ENCODE measurements at regions not wholly inside any gene's neighbourhood (a gene's known extent, or its start where the extent isn't known, plus 50 kb on each side); places are given as distances from the start of the nearest gene placed in this dataset.
"Not testable (repeated sequence)": the region's sequence is repeated elsewhere in the genome, so short reads cannot be mapped to it uniquely, and the experiment has no call there.

GRCh38 chr2:104975851-104976250, 62.0 kb upstream of the MRPS9 start:
- no peak for DNase-seq (ENCODE audit: extremely low read depth in 1 of 2, low read depth in 1 of 2)

- no peak for DNase-seq (ENCODE audit: extremely low read depth in 1 of 2, low read depth in 1 of 2)
These were observed 61.2 kb upstream of the MRPS9 start for GRCh38 chr2:104976603-104977120.

GRCh38 chr2:104977958-104978357, 59.9 kb upstream of the MRPS9 start:
- no peak for DNase-seq (ENCODE audit: extremely low read depth in 1 of 2, low read depth in 1 of 2)

GRCh38 chr2:104979786-104980185, 58.1 kb upstream of the MRPS9 start:
- not testable (repeated sequence) for DNase-seq (ENCODE audit: extremely low read depth in 1 of 2, low read depth in 1 of 2)

GRCh38 chr2:104982111-104982510, 55.8 kb upstream of the MRPS9 start:
- no peak for DNase-seq (ENCODE audit: extremely low read depth in 1 of 2, low read depth in 1 of 2)

All from stimulated activated CD8-positive, alpha-beta memory T cell treated with anti-CD3 and anti-CD28 coated beads, Interleukin-7, amount 100 ng/mL, for 48 hours (primary cell).